H7 (cell line): ENCODE measurements at regions not wholly inside any gene's neighbourhood (a gene's known extent, or its start where the extent isn't known, plus 50 kb on each side); places are given as distances from the start of the nearest gene placed in this dataset.

Experiments used
- DNase-seq: peaks from one replicate; pipeline ENCODE4 v3.0.0; 2012
- H3K27me3 ChIP-seq: 2 replicates; pipeline ENCODE4 v1.6.0; 2011; ENCODE audit warnings: mild to moderate bottlenecking, low read length; ENCODE audit not compliant: control insufficient read depth, insufficient read depth
- H3K36me3 ChIP-seq: replicated peaks from 2 replicates; pipeline ENCODE4 v1.5.1; 2011; ENCODE audit warnings: low read length; ENCODE audit not compliant: control insufficient read depth, insufficient read depth
- H3K4me3 ChIP-seq: 2 replicates; pipeline ENCODE4 v1.5.1; 2011; ENCODE audit warnings: low read depth, mild to moderate bottlenecking, control low read depth, low read length, moderate library complexity; ENCODE audit not compliant: insufficient read depth

DNA sequence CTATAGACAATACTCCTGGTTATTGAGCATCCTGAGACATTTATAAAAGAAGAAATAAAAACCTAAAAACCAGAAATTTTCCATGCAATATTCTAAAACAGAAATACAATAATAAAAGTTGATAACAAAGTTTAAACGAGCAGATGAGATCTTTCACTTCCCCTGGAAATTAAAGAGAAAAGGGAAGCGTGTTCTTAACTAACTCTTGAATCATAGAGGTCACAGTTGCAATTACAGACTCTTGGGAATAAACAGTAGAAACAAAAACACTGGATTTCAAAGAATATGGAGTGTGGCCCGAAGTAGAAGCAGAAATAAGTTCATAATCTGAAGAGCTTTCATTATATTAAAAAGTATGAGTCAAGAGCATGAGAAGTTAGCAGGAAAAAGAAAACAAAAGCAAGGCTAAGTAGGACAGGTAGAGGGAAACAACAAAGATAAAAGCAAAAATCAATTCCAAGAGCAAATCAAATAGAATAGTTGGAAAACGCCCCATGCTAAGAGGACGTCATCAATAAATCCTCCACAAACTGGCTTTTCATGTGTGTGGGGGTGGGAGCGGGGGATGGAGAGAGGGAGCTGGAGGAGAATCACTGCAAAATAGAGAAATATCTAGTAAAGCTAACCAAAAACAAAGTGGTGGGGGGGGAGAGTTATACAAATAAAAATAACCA lies 55.2 kb upstream of the C10orf71 start:
- H3K4me3 ChIP-seq: no peak overlapping the region
- H3K36me3 ChIP-seq: no peaks in the 10 kb centered on the region
- DNase-seq: no peak
- H3K27me3 ChIP-seq: peaks cover 17% of the 10 kb centered on the region

DNA sequence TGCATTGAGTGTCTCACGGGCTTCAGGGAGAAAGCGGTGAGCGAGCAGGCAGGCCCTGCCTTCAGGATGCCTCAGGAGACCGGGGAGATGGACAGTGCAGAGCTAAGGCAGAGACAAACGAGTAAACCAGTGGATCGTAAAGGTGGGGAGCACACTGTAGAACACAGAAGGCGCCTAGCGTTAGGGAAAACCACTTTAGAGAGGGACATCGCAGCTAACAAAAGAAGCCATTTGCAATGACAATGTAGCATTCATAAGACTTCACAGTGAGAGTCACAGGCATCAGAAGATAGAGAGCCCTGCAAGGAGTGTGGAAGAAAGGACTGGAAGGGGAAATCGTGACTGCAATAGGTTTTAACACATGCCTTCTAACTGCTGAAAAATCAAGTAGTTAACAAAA lies 54.9 kb upstream of the TMEM273 start:
- peaks cover 17% of the 10 kb centered on the region for H3K27me3 ChIP-seq
- H3K4me3 ChIP-seq: no peak overlapping the region
- peak; percentile 68 for DNase-seq
- no peaks in the 10 kb centered on the region for H3K36me3 ChIP-seq

DNA sequence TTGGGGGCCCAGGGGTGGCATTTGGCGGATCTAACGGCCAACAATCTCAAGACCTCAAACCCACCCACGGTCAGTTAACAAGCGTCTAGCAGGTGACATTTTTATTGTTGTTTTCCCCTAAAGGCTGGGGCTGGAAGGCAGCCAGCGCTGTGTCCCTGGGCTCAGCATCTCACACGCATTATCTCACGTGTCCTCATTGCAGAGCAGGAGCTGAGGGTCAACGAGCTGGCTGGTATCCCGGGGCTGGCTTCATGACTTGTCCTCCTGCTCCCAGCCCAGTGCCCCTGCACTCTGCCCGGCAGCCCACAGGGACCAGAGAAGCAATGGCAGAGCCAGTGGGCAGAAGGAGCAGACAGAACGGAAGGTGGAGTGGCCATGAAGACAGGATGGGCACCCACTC lies 54.4 kb upstream of the TMEM273 start:
- no peak for DNase-seq
- no peak overlapping the region for H3K4me3 ChIP-seq
- no peaks in the 10 kb centered on the region for H3K36me3 ChIP-seq
- peaks cover 17% of the 10 kb centered on the region for H3K27me3 ChIP-seq

DNA sequence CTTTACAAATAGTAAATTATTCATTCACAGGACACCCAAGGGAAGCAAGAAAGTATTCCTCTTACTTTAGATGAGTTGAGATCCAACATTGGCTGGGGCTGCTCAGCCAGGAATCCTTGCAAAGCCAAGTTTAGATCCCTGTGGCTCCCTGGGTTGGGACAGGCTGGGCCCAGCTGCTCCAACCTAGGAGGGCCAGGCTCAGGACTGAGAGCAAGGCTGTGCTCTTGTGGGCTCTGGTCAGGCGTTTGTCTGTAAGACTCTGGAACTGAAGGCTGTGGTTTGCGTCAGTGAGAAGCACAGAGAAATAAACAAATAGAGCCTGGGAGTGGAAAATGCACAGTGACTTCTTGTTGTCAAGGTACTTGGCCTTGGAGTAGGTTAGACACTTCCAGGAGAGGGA lies 53.2 kb upstream of the TMEM273 start:
- DNase-seq: no peak
- no peak overlapping the region for H3K4me3 ChIP-seq
- H3K36me3 ChIP-seq: no peaks in the 10 kb centered on the region
- H3K27me3 ChIP-seq: peaks cover 17% of the 10 kb centered on the region

DNA sequence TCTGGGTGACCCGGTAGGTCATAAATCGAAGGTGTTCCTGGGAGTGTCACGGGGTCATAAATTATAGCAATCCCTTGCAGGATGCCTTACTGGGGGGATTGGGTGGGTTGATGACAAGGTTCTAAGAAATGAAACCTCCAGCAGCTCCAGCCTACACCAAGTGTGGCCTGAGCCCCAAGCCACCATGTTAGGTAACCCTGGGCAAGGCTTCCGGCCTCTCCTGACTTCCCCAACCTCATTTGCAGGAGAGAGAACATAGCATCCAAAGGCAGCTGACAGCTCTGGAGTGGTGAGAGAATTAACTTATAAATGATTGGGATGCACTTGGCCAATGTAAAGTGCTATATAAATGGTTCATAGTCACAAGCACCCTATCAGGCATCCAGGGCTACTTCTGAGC lies 52.8 kb upstream of the TMEM273 start:
- H3K4me3 ChIP-seq: no peak overlapping the region
- DNase-seq: no peak

More for the DNA sequence above, 52.8 kb upstream of the TMEM273 start:
- Histone ChIP-seq H3K27me3 (peaks cover 17% of the 10 kb centered on the region), H3K36me3 (no peaks in the 10 kb centered on the region)
